H1 (cell line): ENCODE measurements at regions not wholly inside any gene's neighbourhood (a gene's known extent, or its start where the extent isn't known, plus 50 kb on each side); places are given as distances from the start of the nearest gene placed in this dataset.

Experiments
- CTCF ChIA-PET: fragments of 300-600 bp; sonication (Branson Sonifier 250); formaldehyde crosslinking; loops from one replicate; lab custom pipeline; 2021; ENCODE audit not compliant: partially characterized antibody; lab: Charles Lee
- POLR2A ChIA-PET: fragments of 300-600 bp; sonication (Branson Sonifier 250); formaldehyde crosslinking; loops from one replicate; lab custom pipeline; 2021; ENCODE audit warnings: inconsistent platforms; ENCODE audit not compliant: partially characterized antibody; lab: Charles Lee
- DNase-seq, 2 experiments: peaks; one replicate each; pipeline versions ENCODE4 v3.0.0 to v3.0.0-alpha.2; 2010 to 2022; ENCODE audit warnings: low spot score in 2 of 2, low read depth in 1 of 2, mixed read lengths in 1 of 2
- FAIRE-seq: peaks from 2 replicates; lab custom pipeline; 2011; peaks lifted over from hg19 to GRCh38; lab: Jason Lieb, UNC
- H2AFZ ChIP-seq: 2 replicates; pipeline ENCODE4 v1.8.1; 2012; ENCODE audit warnings: low read length, inconsistent platforms
- H2AK5ac ChIP-seq: 2 replicates; pipeline ENCODE4 v1.6.1; 2013; ENCODE audit warnings: low read depth, low read length
- H2BK120ac ChIP-seq: replicated peaks from 2 replicates; pipeline ENCODE3; 2013; ENCODE audit warnings: low read depth, low read length, inconsistent platforms
- H2BK12ac ChIP-seq: 2 replicates; pipeline ENCODE4 v1.6.1; 2013; ENCODE audit warnings: low read depth, low read length
- H2BK15ac ChIP-seq: 2 replicates; pipeline ENCODE4 v1.6.1; 2013; ENCODE audit warnings: low read length
- H2BK20ac ChIP-seq: 2 replicates; pipeline ENCODE4 v1.6.1; 2013; ENCODE audit warnings: low read length
- H2BK5ac ChIP-seq: 2 replicates; pipeline ENCODE4 v1.6.1; 2013; ENCODE audit warnings: low read depth, low read length
- H3K14ac ChIP-seq: 2 replicates; pipeline ENCODE4 v1.6.1; 2013; ENCODE audit warnings: inconsistent platforms; ENCODE audit not compliant: insufficient read length
- H3K18ac ChIP-seq: 2 replicates; pipeline ENCODE4 v1.6.1; 2013; ENCODE audit warnings: low read length; ENCODE audit errors: extremely low read depth
- H3K23ac ChIP-seq: 2 replicates; pipeline ENCODE4 v1.6.1; 2013; ENCODE audit warnings: inconsistent platforms; ENCODE audit not compliant: insufficient read length
- H3K23me2 ChIP-seq: 2 replicates; pipeline ENCODE4 v1.6.1; 2013; ENCODE audit warnings: low read depth, low read length
- H3K27ac ChIP-seq: 2 replicates; pipeline ENCODE4 v1.6.1; 2011; ENCODE audit warnings: low read depth, low read length, inconsistent platforms
- H3K27me3 ChIP-seq, 4 experiments: replicated peaks in 1 of 4; 1 replicate in 1 of 4; 2 replicates in 3 of 4; pipeline versions ENCODE4 v1.6.1 to v1.8.1; 2011 to 2013; ENCODE audit warnings: low read length in 3 of 4, mild to moderate bottlenecking in 3 of 4, inconsistent platforms in 2 of 4, mixed read lengths in 2 of 4, moderate library complexity in 1 of 4; ENCODE audit not compliant: control insufficient read depth in 3 of 4, insufficient read depth in 3 of 4; ENCODE audit errors: extremely low read depth in 1 of 4
- H3K36me3 ChIP-seq, 4 experiments: 2 replicates each; pipeline versions ENCODE4 v1.6.1 to v1.8.1; 2011 to 2013; ENCODE audit warnings: mild to moderate bottlenecking in 4 of 4, low read length in 3 of 4, moderate library complexity in 2 of 4, control low read depth in 1 of 4, inconsistent platforms in 1 of 4; ENCODE audit not compliant: insufficient read depth in 4 of 4, control insufficient read depth in 2 of 4
- H3K4ac ChIP-seq: replicated peaks from 2 replicates; pipeline ENCODE3; 2013; ENCODE audit warnings: low read length, low read depth, mixed read lengths, inconsistent platforms; ENCODE audit not compliant: insufficient read length
- H3K4me1 ChIP-seq, 4 experiments: replicated peaks in 1 of 4; 1 replicate in 1 of 4; 2 replicates in 3 of 4; pipeline versions ENCODE4 v1.6.1 to v1.8.1; 2011 to 2013; ENCODE audit warnings: low read length in 3 of 4, inconsistent platforms in 2 of 4, mixed read lengths in 1 of 4; ENCODE audit not compliant: insufficient read depth in 4 of 4, control insufficient read depth in 3 of 4
- H3K4me2 ChIP-seq, 2 experiments: 2 replicates each; pipeline versions ENCODE4 v1.6.1 to v1.8.1; 2011 to 2013; ENCODE audit warnings: low read depth in 2 of 2, low read length in 2 of 2, control low read depth in 1 of 2, inconsistent platforms in 1 of 2, mild to moderate bottlenecking in 1 of 2; ENCODE audit not compliant: insufficient read depth in 1 of 2
- H3K4me3 ChIP-seq, 4 experiments: fragments of 200-600, 300-600 bp in 1 of 4; sonication (generic), shearing (Covaris generic), sonication (Bioruptor Twin) in 1 of 4; 2 replicates each; pipeline versions ENCODE4 v1.5.1 to v1.8.1; 2011 to 2016; ENCODE audit warnings: low read length in 4 of 4, low read depth in 3 of 4, control low read depth in 2 of 4, inconsistent platforms in 2 of 4, mild to moderate bottlenecking in 2 of 4, mixed read lengths in 1 of 4, moderate library complexity in 1 of 4; ENCODE audit not compliant: insufficient read depth in 2 of 4; ENCODE audit errors: extremely low read depth in 1 of 4
- H3K56ac ChIP-seq: replicated peaks from 2 replicates; pipeline ENCODE3; 2013; ENCODE audit warnings: low read depth, mild to moderate bottlenecking, mixed read lengths, low read length, inconsistent platforms; ENCODE audit not compliant: insufficient read length
- H3K79me1 ChIP-seq: 2 replicates; pipeline ENCODE4 v1.6.1; 2013; ENCODE audit warnings: low read depth, low read length, control low read depth
- H3K79me2 ChIP-seq, 2 experiments: 2 replicates each; pipeline versions ENCODE4 v1.6.1 to v1.8.1; 2012 to 2013; ENCODE audit warnings: low read length in 2 of 2, mild to moderate bottlenecking in 2 of 2, inconsistent platforms in 1 of 2; ENCODE audit not compliant: insufficient read depth in 2 of 2, control insufficient read depth in 1 of 2
- H3K9ac ChIP-seq, 4 experiments: replicated peaks in 1 of 4; 1 replicate in 1 of 4; 2 replicates in 3 of 4; pipeline versions ENCODE4 v1.6.1 to v1.8.1; 2011 to 2013; ENCODE audit warnings: low read depth in 3 of 4, low read length in 3 of 4, control low read depth in 2 of 4, mild to moderate bottlenecking in 2 of 4, moderate library complexity in 2 of 4, inconsistent platforms in 1 of 4; ENCODE audit errors: extremely low read depth in 1 of 4
- H3K9me3 ChIP-seq, 2 experiments: 2 replicates each; pipeline versions ENCODE4 v1.6.1 to v1.8.1; 2012 to 2013; ENCODE audit warnings: mild to moderate bottlenecking in 2 of 2, moderate library complexity in 2 of 2, control low read depth in 1 of 2, inconsistent platforms in 1 of 2, low read depth in 1 of 2, low read length in 1 of 2, mixed read lengths in 1 of 2; ENCODE audit not compliant: insufficient read depth in 2 of 2
- H4K20me1 ChIP-seq, 2 experiments: replicated peaks in 1 of 2; 2 replicates each; pipeline versions ENCODE3 to v1.8.1; 2011 to 2013; ENCODE audit warnings: inconsistent platforms in 2 of 2, low read length in 2 of 2, mild to moderate bottlenecking in 1 of 2; ENCODE audit not compliant: insufficient read depth in 2 of 2, control insufficient read depth in 1 of 2
- H4K5ac ChIP-seq: 2 replicates; pipeline ENCODE4 v1.6.1; 2013; ENCODE audit warnings: low read length, low read depth, mixed read lengths, inconsistent platforms; ENCODE audit not compliant: insufficient read length
- H4K8ac ChIP-seq: 2 replicates; pipeline ENCODE4 v1.8.0; 2013; ENCODE audit warnings: mild to moderate bottlenecking, moderate library complexity, low read length, inconsistent platforms; ENCODE audit not compliant: insufficient read depth; ENCODE audit errors: extremely low read depth
- H4K91ac ChIP-seq: replicated peaks from 2 replicates; pipeline ENCODE3; 2013; ENCODE audit warnings: low read length, mixed read lengths, inconsistent platforms; ENCODE audit not compliant: insufficient read length
- ASH2L ChIP-seq: fragments of 200-600, 300-600 bp; sonication (generic); IDR thresholded peaks from one replicate; pipeline ENCODE4 v1.7.1; 2017; ENCODE audit warnings: low read length
- ATF2 ChIP-seq: IDR thresholded peaks from 2 replicates; pipeline ENCODE4 v1.6.1; 2012; ENCODE audit warnings: low read length, inconsistent platforms
- BRCA1 ChIP-seq: IDR thresholded peaks from 2 replicates; pipeline ENCODE4 v1.6.1; 2012; ENCODE audit warnings: low read depth, low read length, improper control_type of control experiment
- CEBPB ChIP-seq: IDR thresholded peaks from 2 replicates; pipeline ENCODE4 v1.6.1; 2012; ENCODE audit warnings: low read depth, low read length
- CHD1 ChIP-seq: IDR thresholded peaks from 2 replicates; pipeline ENCODE4 v1.6.1; 2012; ENCODE audit warnings: low read depth, low read length, improper control_type of control experiment
- FOSL1 ChIP-seq: IDR thresholded peaks from 2 replicates; pipeline ENCODE4 v1.6.1; 2011; ENCODE audit warnings: mild to moderate bottlenecking, low read depth, low read length, moderate library complexity; ENCODE audit not compliant: insufficient read depth
- HDAC2 ChIP-seq, 2 experiments: fragments of 300-600 bp in 1 of 2; sonication (generic) in 1 of 2; IDR thresholded peaks; 2 replicates each; pipeline ENCODE4 v1.6.1; 2011 to 2012; ENCODE audit warnings: low read depth in 2 of 2, low read length in 2 of 2, mild to moderate bottlenecking in 2 of 2, moderate library complexity in 2 of 2, borderline replicate concordance in 1 of 2, inconsistent platforms in 1 of 2
- HDAC6 ChIP-seq: IDR thresholded peaks from one replicate; pipeline ENCODE4 v1.7.1; 2012; ENCODE audit warnings: low read depth, mild to moderate bottlenecking, inconsistent platforms, low read length, moderate library complexity
- POLR2A ChIP-seq, 2 experiments: IDR thresholded peaks; 1 replicate in 1 of 2; 2 replicates in 1 of 2; pipeline ENCODE4 v1.6.1; 2011; ENCODE audit warnings: low read depth in 2 of 2, low read length in 2 of 2, mild to moderate bottlenecking in 2 of 2; ENCODE audit errors: control extremely low read depth in 1 of 2
- SRF ChIP-seq: IDR thresholded peaks from 2 replicates; pipeline ENCODE4 v1.6.1; 2011; ENCODE audit warnings: mild to moderate bottlenecking, low read depth, low read length, moderate library complexity
- SUZ12 ChIP-seq: fragments of 200-600 bp; sonication (generic); IDR thresholded peaks from 2 replicates; pipeline ENCODE4 v1.6.1; 2012; ENCODE audit warnings: mild to moderate bottlenecking, inconsistent platforms, low read length, moderate library complexity, mixed read lengths
- TAF7 ChIP-seq: optimal IDR thresholded peaks from 2 replicates; pipeline ENCODE3; 2011; ENCODE audit warnings: low read depth, mild to moderate bottlenecking, inconsistent platforms, low read length, moderate library complexity, borderline replicate concordance
- USF2 ChIP-seq: IDR thresholded peaks from 2 replicates; pipeline ENCODE4 v1.6.1; 2011; ENCODE audit warnings: low read length, improper control_type of control experiment
- WGBS, 2 experiments: shearing (Covaris generic) in 1 of 2; methylation state at CpG; one replicate each; pipeline versions ENCODE4 v1.1.6 to v1.1.7; 2013 to 2015; ENCODE audit warnings: low lambda C conversion rate in 2 of 2, mixed read lengths in 2 of 2, inconsistent platforms in 1 of 2, low coverage in 1 of 2, missing lambda C conversion rate in 1 of 2; ENCODE audit not compliant: insufficient replicate concordance in 2 of 2, insufficient coverage in 1 of 2, insufficient read length in 1 of 2; ENCODE audit errors: extremely low coverage in 1 of 2, missing lambda C conversion rate in 1 of 2; 5-methylcytosine and 5-hydroxymethylcytosine counted together

- Histone ChIP-seq H2BK15ac (no peak overlapping the region), H2BK5ac (no peak overlapping the region), H2BK12ac (no peak overlapping the region), H3K14ac (no peak overlapping the region), H3K9me3 (no peaks in the 10 kb centered on the region), H2BK120ac (no peak overlapping the region), H2AK5ac (no peak overlapping the region), H4K20me1 (no peaks in the 10 kb centered on the region), H3K4me3 (no peak overlapping the region), H3K79me2 (no peaks in the 10 kb centered on the region), H3K56ac (no peak overlapping the region), H4K91ac (no peak overlapping the region), H2BK20ac (no peak overlapping the region), H3K4me2 (no peak overlapping the region), H3K27ac (no peak overlapping the region), H3K23ac (no peak overlapping the region), H3K23me2 (no peaks in the 10 kb centered on the region), H3K4me1 (no peaks in the 10 kb centered on the region), H3K18ac (no peak overlapping the region), H3K36me3 (no peaks in the 10 kb centered on the region), H2AFZ (no peak overlapping the region), H3K27me3 (no peaks in the 10 kb centered on the region), H3K4ac (no peak overlapping the region), H4K8ac (no peak overlapping the region), H3K79me1 (no peaks in the 10 kb centered on the region), H3K9ac (no peak overlapping the region), H4K5ac (no peak overlapping the region)
- ChIA-PET POLR2A (no interaction called here), CTCF (no interaction called here)
- 97% methylated on average over 3 of the region's 3 CpGs; no CpG with 5 or more reads in 1 of the 2 experiments for WGBS, 2 experiments
- no peak for DNase-seq
- no peak for FAIRE-seq
- TF ChIP-seq USF2 (no peak), FOSL1 (no peak), HDAC2 (IDR thresholded peaks at IDR 0.05; ENCODE audit: borderline replicate concordance in 1 of 2, low read depth in 2 of 2, low read length in 2 of 2) (no peak), TAF7 (no peak), SRF (no peak), BRCA1 (no peak), CEBPB (no peak), HDAC6 (no peak), SUZ12 (no peak), ATF2 (no peak), CHD1 (no peak), POLR2A (IDR thresholded peaks at IDR 0.05; ENCODE audit: control extremely low read depth in 1 of 2, low read depth in 2 of 2, low read length in 2 of 2) (no peak), ASH2L (no peak)
Measured at GRCh38 chrX:28312965-28313364, 274.3 kb upstream of the IL1RAPL1 start.
